ENCODE measurements at regions not wholly inside any gene's neighbourhood (a gene's known extent, or its start where the extent isn't known, plus 50 kb on each side); places are given as distances from the start of the nearest gene placed in this dataset.

GRCh38 chr3:104514371-104514770 lies 852.3 kb upstream of the ALCAM start:
- TF ChIP-seq CTCF (IDR thresholded peaks at IDR 0.05), result no peak
- TF ChIP-seq POLR2A (IDR thresholded peaks at IDR 0.05), result no peak
